Occipital lobe (tissue), 1 donor: ENCODE measurements at regions not wholly inside any gene's neighbourhood (a gene's known extent, or its start where the extent isn't known, plus 50 kb on each side); places are given as distances from the start of the nearest gene placed in this dataset.
"Not testable (repeated sequence)": the region's sequence is repeated elsewhere in the genome, so short reads cannot be mapped to it uniquely, and the experiment has no call there.

Source experiments
- DNase-seq: peaks from one replicate; lab custom pipeline; 2025; lab: John Stamatoyannopoulos, UW

DNA sequence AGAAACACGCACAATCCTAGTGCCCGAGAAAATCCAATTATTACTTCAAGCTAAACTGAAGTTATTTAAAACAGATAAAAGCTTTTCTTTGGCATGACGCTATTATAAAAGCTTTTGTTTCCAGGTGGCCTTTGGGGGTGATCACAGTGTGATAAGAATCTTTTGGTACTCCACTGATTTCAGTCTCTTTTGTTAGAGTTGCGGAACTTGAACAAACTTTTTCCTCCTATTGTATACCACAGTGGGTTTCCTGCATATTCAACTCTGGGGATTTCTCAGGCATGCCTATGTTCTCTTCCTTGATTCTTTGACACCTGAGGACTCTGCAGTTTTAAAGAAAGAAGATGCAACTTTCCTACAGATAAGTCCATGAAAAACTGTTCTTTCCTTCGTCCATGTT lies 99.7 kb upstream of the PITRM1 start:
- DNase-seq = no peak

DNA sequence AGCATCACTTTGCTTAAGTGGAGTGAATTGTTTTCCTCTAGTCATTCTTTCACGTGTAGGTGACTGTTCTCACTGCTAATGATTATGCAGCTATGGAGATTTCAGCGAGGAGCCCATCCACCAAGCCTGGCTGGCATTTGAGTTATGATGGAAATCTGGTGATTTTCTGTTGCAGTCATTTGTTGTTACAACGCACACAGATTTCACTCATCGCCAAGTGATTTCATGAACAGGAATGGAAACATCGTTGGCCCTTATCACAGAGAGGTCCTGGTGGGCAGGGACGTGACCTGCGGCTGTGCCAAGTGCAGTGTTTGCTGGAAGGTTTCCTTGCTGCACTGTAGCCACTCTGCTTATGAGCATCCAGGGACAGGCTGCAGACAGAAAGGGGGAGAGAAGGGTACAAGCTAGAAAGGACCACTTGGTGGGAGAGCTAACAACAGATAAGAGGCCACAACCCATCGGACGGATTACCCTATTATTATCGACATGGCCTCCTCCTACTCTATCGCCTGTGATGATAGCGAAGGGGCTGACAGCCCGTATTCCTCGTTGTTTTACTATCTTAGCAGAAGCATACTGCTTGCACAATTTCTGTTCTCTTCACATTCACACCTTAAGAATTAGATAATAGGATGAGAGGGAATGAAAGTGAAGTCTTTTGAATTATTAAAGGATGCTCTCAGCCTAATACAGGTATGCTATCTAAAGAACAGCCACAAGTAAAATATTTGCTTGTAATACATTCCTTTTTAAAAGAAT lies 99.0 kb upstream of the PITRM1 start:
- no peak for DNase-seq

- DNase-seq = no peak
Observed at GRCh38 chr10:3270577-3271316, 98.2 kb upstream of the PITRM1 start.

- DNase-seq = no peak
Observed at GRCh38 chr10:3268025-3268424, 95.4 kb upstream of the PITRM1 start.

DNA sequence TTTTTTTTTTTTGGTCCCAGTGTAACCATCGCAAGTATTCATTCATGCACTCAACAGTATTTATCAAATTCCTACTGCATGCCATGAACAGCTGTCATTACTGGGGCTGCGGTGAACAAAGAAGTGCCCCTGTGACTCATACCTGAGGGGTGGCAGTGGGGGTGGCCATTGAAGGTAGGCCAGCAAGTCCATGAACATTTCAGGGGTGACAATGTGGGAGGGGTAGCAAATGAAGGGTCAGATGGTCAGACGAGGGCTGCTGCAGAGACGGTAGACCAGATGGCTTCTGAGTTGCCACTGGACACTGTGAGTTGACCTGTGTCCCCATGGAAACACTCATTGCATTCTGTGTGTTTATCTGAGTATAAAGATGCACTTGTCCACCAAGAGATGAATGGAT lies 92.5 kb upstream of the PITRM1 start:
- no peak for DNase-seq

DNA sequence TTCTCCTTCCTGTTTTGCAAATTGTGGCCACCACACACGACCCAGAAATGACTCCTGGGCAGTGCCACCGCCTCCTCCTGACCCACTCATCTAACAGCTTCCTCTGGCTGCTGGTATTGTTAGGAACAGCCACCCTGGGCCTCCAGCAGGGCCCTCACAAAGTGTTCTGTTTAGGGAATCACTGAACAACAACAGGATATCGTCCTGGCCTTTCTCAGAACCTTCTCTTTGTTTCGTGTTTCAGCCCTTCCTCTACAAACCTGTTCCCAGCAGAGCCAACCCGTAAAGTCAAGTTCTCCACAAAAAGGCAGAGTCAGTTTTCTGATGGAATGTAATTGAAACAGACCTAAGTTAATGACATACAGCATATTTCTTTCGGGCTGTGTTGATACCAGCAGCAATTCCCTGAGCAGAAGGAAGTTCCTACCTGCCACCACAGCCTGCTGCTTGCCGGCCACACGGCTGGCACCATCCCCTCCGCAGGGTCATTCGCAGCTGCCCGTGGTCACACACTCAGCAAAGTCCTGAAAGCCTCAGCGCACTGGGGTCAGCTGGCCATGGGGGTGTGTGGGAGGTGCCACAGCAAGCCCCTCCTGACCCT lies 91.7 kb upstream of the PITRM1 start:
- DNase-seq = no peak

- DNase-seq = no peak
Observed at GRCh38 chr10:3263747-3264146, 91.2 kb upstream of the PITRM1 start.

DNA sequence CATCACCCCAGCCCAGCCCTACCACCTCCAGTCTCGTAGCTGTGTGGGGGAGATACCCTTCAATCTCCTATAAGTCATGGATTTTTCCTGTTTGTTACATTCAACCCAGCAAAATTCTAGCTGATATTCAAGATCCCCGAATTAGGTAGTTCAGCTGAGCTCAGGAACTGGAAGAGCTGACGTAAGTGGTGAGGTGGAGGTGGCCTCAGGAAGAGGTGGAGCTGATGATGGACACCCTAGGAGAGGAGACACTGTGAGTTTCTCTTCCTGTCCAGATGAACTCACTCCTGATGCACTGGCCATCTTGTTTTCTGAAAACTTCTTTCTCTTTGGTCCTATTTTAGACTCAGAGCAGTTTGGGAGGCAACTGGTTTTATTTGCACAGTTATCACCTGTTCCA lies 90.5 kb upstream of the PITRM1 start:
- DNase-seq = no peak

DNA sequence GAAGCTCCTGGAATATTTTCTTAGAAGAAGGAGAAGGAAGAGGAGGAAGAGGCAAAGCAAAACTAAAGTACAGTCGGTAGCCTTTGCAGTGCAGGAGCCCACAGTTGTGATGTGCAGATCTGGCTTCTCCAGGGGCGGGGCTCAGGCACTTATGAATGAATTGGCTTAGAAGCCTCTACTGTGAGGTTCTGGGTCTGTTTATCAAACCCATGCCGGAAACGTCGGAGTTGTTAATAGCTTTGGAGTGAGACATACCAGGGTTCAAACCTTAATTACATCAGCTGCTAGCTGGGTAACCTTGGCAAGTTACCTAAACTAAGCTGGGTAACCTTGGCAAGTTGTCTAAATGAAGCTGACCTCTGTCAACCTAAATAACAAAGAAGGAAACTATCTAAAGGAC lies 89.3 kb upstream of the PITRM1 start:
- no peak for DNase-seq

DNA sequence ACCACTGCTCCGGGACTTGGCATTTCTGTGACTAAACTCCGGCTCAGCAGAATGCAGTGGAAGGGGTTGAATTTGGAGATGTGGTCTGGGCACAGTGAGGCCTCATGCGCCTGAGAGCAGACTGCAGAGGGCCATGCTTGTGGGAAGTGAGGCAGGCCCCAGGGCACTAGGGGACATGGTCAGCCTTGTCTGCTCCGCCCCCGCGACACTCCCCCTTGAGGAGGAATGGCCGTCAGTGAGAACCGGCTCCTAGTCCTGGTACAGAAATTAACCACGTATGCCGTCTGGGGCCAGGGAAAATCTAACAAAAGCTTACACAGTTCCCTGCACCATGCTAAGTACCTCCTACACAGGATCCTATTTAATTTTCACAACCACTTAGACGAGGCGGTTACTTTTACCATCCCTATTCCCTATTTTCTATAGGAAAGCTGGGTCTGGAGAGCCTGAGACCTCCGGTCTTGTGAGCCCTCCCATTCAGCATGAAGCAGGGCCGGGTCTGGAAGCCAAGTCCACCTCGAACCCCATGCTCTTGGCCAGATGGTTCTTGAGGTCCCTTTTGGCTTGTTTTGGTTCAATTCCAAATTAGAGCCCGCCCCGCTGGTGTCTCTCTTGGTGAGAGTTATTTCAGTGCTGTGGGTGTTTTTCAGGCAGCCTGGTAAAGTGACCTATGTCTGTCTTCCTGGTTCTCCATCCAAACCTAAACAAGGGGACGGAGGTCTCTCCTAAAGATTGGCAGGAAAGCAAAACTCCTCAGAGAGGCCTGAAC lies 87.7 kb upstream of the PITRM1 start:
- DNase-seq = no peak

- DNase-seq = no peak
Observed at GRCh38 chr10:3259499-3259898, 86.9 kb upstream of the PITRM1 start.

- no peak for DNase-seq
Observed at GRCh38 chr10:3258394-3258793, 85.8 kb upstream of the PITRM1 start.

- no peak for DNase-seq
Observed at GRCh38 chr10:3255616-3256015, 83.0 kb upstream of the PITRM1 start.

GRCh38 chr10:3255075-3255474 lies 82.5 kb upstream of the PITRM1 start:
- DNase-seq = no peak

GRCh38 chr10:3253974-3254373 lies 81.4 kb upstream of the PITRM1 start:
- DNase-seq = not testable (repeated sequence)

DNA sequence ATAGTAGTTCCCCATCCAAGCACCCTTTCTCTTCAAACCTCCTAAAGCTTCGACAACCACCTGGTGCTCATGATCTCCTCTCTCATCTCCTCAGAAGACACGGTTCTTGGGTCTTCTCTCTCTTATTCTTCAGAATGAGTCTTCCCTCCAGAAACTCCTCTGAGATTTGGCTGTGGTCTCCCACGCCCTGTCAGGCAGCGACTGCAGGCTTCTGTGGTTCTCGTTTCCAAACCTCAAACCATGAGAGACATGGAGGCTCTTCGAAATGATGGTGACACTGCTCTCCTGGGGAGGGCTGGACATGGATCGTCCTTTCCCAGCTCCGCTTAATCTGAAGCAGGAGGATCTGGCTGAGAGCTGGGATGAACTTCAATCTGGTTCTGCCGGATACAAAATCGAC lies 78.6 kb upstream of the PITRM1 start:
- no peak for DNase-seq

DNA sequence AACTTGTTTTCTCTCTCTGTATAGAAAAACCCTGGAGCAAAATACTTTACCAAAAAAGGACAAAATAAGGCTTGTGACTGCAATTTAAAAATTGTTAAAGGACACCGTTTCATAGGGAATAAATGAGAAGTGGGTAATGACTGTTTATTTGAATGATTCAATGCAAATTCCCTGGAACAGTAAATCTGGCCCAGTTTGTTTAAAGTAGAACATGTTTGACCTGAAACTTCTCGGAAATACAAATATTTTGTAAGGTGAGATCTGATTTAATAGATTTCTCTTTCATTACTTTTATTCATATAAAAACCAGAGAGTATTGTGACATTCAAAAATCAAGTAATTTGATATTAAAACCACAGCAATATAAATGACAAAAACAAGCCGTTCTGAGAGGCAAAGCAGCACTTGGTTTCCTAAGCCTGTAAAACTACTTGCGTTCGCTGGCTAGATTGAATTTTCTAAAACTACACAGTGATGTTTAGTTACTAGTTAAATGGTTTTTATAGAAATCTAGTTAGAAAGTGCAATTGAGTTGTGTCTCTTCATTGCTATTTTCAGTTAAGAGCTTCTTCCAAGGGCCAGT lies 76.8 kb upstream of the PITRM1 start:
- DNase-seq = no peak

- DNase-seq = no peak
Observed at GRCh38 chr10:3248526-3249306, 76.1 kb upstream of the PITRM1 start.

DNA sequence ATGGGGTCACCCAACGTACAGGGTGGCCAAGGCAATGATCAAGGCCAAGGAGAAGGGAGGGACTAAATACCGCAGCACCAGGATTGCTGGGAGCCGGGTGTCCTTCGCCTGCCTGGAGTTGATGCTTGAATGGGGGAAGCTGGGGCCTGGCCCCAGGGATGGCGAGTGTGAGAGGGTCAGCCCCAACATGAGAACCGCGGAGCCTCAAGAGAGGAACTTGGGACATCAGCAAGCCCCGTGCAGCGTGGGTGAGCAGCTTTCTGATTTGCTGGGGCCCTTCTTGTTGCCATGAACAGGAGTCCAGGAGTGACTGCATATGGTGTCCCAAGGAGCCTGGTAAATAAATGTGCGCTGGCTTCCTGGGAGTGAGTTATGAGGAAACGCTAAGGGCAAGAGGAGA lies 72.8 kb upstream of the PITRM1 start:
- DNase-seq = no peak

DNA sequence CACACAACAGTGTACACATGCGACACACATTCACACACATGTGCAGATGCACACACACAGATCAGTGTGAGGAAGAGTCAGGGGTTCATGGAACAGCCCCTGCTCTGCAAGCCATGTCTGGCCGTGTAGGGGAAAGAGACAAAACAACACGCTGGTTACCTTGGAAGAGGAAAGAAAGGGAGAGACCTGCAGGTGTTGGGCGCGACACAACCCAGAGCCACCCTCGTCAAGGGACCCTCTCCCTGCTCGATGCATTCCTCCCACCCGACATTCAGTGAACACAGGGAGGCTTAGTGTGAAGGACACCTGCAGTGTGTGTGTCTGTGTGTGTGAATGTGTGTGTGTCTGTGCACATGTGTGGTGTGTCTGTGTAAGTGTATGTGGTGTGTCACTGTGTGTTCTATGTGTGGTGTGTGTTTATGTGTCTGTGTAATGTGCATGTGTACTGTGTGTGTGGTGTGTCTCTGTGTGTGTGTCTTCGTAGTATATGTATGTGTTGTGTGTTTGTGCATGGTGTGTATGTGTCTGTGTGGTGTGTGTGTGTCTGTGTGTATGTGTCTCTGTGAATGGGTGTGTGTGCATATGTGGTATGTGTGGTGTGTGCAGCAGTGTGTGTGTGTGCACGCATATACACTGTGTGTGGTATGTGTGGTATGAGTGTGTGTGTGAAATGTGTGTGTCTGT lies 69.5 kb upstream of the PITRM1 start:
- DNase-seq = no peak
